Keratinocyte (primary cell): ENCODE measurements at regions not wholly inside any gene's neighbourhood (a gene's known extent, or its start where the extent isn't known, plus 50 kb on each side); places are given as distances from the start of the nearest gene placed in this dataset.

Source experiments
- DNase-seq: peaks from one replicate; pipeline ENCODE4 v3.0.0-alpha.2; 2011; ENCODE audit warnings: low read depth, missing footprints, low spot score
- FAIRE-seq: peaks from 2 replicates; lab custom pipeline; 2011; peaks lifted over from hg19 to GRCh38; lab: Jason Lieb, UNC
- H2AFZ ChIP-seq: 2 replicates; pipeline ENCODE4 v1.6.0; 2012; ENCODE audit warnings: low read length, control low read depth, inconsistent platforms; ENCODE audit not compliant: control insufficient read depth
- H3K27ac ChIP-seq: 2 replicates; pipeline ENCODE4 v1.5.1; 2011; ENCODE audit warnings: low read length; ENCODE audit not compliant: control insufficient read depth, insufficient read depth
- H3K27me3 ChIP-seq: 3 replicates; pipeline ENCODE4 v1.6.0; 2011; ENCODE audit warnings: low read length; ENCODE audit not compliant: control insufficient read depth, insufficient read depth; ENCODE audit errors: extremely low read depth
- H3K36me3 ChIP-seq, 2 experiments: 2 replicates in 1 of 2; 3 replicates in 1 of 2; pipeline ENCODE4 v1.5.1; 2011; ENCODE audit warnings: low read length in 2 of 2, mild to moderate bottlenecking in 1 of 2; ENCODE audit not compliant: control insufficient read depth in 2 of 2, insufficient read depth in 2 of 2; ENCODE audit errors: extremely low read depth in 1 of 2
- H3K4me1 ChIP-seq: 3 replicates; pipeline ENCODE4 v1.5.1; 2011; ENCODE audit warnings: low read length; ENCODE audit not compliant: control insufficient read depth, insufficient read depth; ENCODE audit errors: extremely low read depth
- H3K4me2 ChIP-seq: 3 replicates; pipeline ENCODE4 v1.6.0; 2011; ENCODE audit warnings: low read depth, low read length; ENCODE audit not compliant: control insufficient read depth, insufficient read depth; ENCODE audit errors: extremely low read depth
- H3K4me3 ChIP-seq, 3 experiments: fragments of 200-600 bp in 1 of 3; sonication (generic) in 1 of 3; 2 replicates in 2 of 3; 3 replicates in 1 of 3; pipeline ENCODE4 v1.5.1; 2011 to 2016; ENCODE audit warnings: low read length in 3 of 3, mild to moderate bottlenecking in 3 of 3, control low read depth in 2 of 3, inconsistent platforms in 1 of 3, low read depth in 1 of 3, mixed read lengths in 1 of 3, mixed run types in 1 of 3, moderate library complexity in 1 of 3; ENCODE audit not compliant: control insufficient read depth in 2 of 3, insufficient read depth in 2 of 3; ENCODE audit errors: extremely low read depth in 1 of 3
- H3K79me2 ChIP-seq: 2 replicates; pipeline ENCODE4 v1.6.0; 2012; ENCODE audit warnings: low read length; ENCODE audit not compliant: control insufficient read depth, insufficient read depth
- H3K9ac ChIP-seq: 3 replicates; pipeline ENCODE4 v1.6.0; 2011; ENCODE audit warnings: low read length; ENCODE audit not compliant: control insufficient read depth, insufficient read depth; ENCODE audit errors: extremely low read depth
- H3K9me1 ChIP-seq: 3 replicates; pipeline ENCODE4 v1.6.0; 2011; ENCODE audit warnings: low read length; ENCODE audit not compliant: control insufficient read depth, insufficient read depth; ENCODE audit errors: extremely low read depth
- H3K9me3 ChIP-seq: 2 replicates; pipeline ENCODE4 v1.5.1; 2012; ENCODE audit warnings: low read depth, low read length; ENCODE audit not compliant: control insufficient read depth
- H4K20me1 ChIP-seq: 3 replicates; pipeline ENCODE4 v1.6.0; 2011; ENCODE audit warnings: low read length; ENCODE audit not compliant: control insufficient read depth, insufficient read depth; ENCODE audit errors: extremely low read depth
- CTCF ChIP-seq, 3 experiments: IDR thresholded peaks in 1 of 3; conservative IDR thresholded peaks in 1 of 3; optimal IDR thresholded peaks in 1 of 3; 2 replicates in 2 of 3; 3 replicates in 1 of 3; pipeline versions ENCODE3 to v1.5.1; 2011; ENCODE audit warnings: low read length in 3 of 3, mild to moderate bottlenecking in 3 of 3, moderate library complexity in 2 of 3, control low read depth in 1 of 3, inconsistent platforms in 1 of 3; ENCODE audit not compliant: insufficient read depth in 2 of 3; ENCODE audit errors: extremely low read depth in 1 of 3
- EZH2 ChIP-seq: IDR thresholded peaks from one replicate; pipeline ENCODE4 v1.6.1; 2012; ENCODE audit warnings: inconsistent platforms, mild to moderate bottlenecking, low read length, moderate library complexity
- dilution Hi-C: fragments of 300-500 bp; cut with MboI; formaldehyde crosslinking; loops from one replicate; pipeline ENCODE4 v1.7.0; 2020; ENCODE audit warnings: low sequenced_read_pairs; ENCODE audit not compliant: extremely low pct_ligation_motif_present

- no peak overlapping the region for H3K27ac ChIP-seq
- dilution Hi-C loops: no loop called here
- no peaks in the 10 kb centered on the region for H4K20me1 ChIP-seq
- no peaks in the 10 kb centered on the region for H3K27me3 ChIP-seq
- H3K36me3 ChIP-seq: no peaks in the 10 kb centered on the region
- H3K9ac ChIP-seq: no peak overlapping the region
- no peak overlapping the region for H3K4me3 ChIP-seq
- no peak overlapping the region for H2AFZ ChIP-seq
- TF ChIP-seq EZH2 (no peak), CTCF (optimal IDR thresholded peaks at IDR 0.05 in 1 of 3, IDR thresholded peaks at IDR 0.05 in 1 of 3, conservative IDR thresholded peaks at IDR 0.05 in 1 of 3; ENCODE audit: extremely low read depth in 1 of 3, insufficient read depth in 2 of 3, low read length in 3 of 3) (no peak)
- no peak overlapping the region for H3K4me2 ChIP-seq
- H3K4me1 ChIP-seq: no peaks in the 10 kb centered on the region
- no peaks in the 10 kb centered on the region for H3K79me2 ChIP-seq
- DNase-seq: no peak
- no peaks in the 10 kb centered on the region for H3K9me3 ChIP-seq
- FAIRE-seq: no peak
- no peaks in the 10 kb centered on the region for H3K9me1 ChIP-seq
These were observed 80.6 kb downstream of the LINGO1 start for GRCh38 chr15:77552066-77552465.

DNA sequence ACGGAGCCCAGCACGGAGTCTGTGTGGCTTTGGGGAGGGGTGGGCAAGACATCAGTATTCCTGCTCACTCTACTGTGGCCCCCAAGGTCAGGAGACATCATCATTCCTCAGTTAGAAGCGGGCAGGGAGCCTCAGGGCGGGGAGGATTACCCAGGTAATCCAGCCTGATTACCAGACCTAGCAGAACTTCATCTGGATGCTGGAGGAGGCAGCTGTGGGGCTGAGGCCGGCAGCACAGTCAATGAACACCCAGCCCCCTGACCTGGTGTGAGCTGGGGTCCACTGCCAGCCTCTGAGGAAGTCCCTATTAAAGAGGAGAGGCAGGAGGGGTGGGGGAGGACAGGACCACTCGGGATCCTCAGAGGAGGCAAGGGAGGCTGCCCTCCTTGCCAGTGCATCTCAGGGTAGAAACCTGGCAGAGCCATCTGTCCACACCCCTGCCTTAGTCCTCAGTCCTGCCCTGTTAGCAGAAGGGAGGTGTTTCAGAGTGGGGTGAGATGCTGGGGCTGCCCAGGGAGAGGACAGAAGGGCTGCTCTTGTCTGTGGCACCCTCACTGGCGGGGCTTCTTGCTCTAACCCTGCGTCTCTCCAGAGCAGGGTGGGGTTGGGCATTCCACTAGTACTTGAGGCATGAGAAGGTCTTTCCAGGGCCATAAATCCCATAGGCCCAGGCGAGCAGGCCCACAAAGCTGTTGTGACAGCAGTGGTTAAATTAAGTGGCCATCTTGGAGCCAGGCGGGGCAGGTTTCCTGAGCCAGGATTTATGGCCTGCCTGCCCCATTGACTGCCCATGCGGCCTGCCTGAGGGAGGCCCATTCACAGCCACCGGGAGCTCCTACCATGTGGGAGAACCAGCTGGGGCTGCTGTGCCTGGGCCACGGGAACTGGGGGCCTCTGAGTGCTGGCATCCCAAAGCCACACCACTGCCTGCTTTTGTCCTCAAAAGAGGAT lies 82.1 kb downstream of the LINGO1 start:
- Histone ChIP-seq H2AFZ (no peak overlapping the region), H4K20me1 (no peaks in the 10 kb centered on the region), H3K4me3 (no peak overlapping the region), H3K4me2 (no peak overlapping the region), H3K27me3 (no peaks in the 10 kb centered on the region), H3K9me1 (no peaks in the 10 kb centered on the region), H3K4me1 (no peaks in the 10 kb centered on the region), H3K36me3 (no peaks in the 10 kb centered on the region), H3K9me3 (no peaks in the 10 kb centered on the region), H3K27ac (no peak overlapping the region), H3K79me2 (no peaks in the 10 kb centered on the region), H3K9ac (no peak overlapping the region)
- DNase-seq (no peak), FAIRE-seq (no peak)
- dilution Hi-C loops: no loop called here
- TF ChIP-seq CTCF (optimal IDR thresholded peaks at IDR 0.05 in 1 of 3, IDR thresholded peaks at IDR 0.05 in 1 of 3, conservative IDR thresholded peaks at IDR 0.05 in 1 of 3; ENCODE audit: extremely low read depth in 1 of 3, insufficient read depth in 2 of 3, low read length in 3 of 3) (no peak), EZH2 (no peak)
